ENCODE measurements at regions not wholly inside any gene's neighbourhood (a gene's known extent, or its start where the extent isn't known, plus 50 kb on each side); places are given as distances from the start of the nearest gene placed in this dataset.
"Not testable (repeated sequence)": the region's sequence is repeated elsewhere in the genome, so short reads cannot be mapped to it uniquely, and the experiment has no call there.

- in situ Hi-C loops (cut with MboI; ENCODE audit: low sequenced_read_pairs) = no loop called here
Measured at GRCh38 chr6:139534472-139535115, 160.1 kb upstream of the CITED2 start.

- in situ Hi-C loops (cut with MboI; ENCODE audit: low sequenced_read_pairs) = no loop called here
Measured at GRCh38 chr6:139533573-139534471, 159.4 kb upstream of the CITED2 start.

GRCh38 chr6:139533171-139533570, 158.7 kb upstream of the CITED2 start:
- in situ Hi-C loops (cut with MboI; ENCODE audit: low sequenced_read_pairs) = no loop called here

GRCh38 chr6:139531148-139532115, 157.0 kb upstream of the CITED2 start:
- in situ Hi-C loops (cut with MboI; ENCODE audit: low sequenced_read_pairs) = no loop called here

- in situ Hi-C loops (cut with MboI; ENCODE audit: low sequenced_read_pairs) = no loop called here
Measured at GRCh38 chr6:139530561-139530960, 156.1 kb upstream of the CITED2 start.

GRCh38 chr6:139529420-139529819, 155.0 kb upstream of the CITED2 start:
- in situ Hi-C loops (cut with MboI; ENCODE audit: low sequenced_read_pairs) = no loop called here

- in situ Hi-C loops (cut with MboI; ENCODE audit: low sequenced_read_pairs) = no loop called here
Measured at GRCh38 chr6:139528471-139528870, 154.0 kb upstream of the CITED2 start.

DNA sequence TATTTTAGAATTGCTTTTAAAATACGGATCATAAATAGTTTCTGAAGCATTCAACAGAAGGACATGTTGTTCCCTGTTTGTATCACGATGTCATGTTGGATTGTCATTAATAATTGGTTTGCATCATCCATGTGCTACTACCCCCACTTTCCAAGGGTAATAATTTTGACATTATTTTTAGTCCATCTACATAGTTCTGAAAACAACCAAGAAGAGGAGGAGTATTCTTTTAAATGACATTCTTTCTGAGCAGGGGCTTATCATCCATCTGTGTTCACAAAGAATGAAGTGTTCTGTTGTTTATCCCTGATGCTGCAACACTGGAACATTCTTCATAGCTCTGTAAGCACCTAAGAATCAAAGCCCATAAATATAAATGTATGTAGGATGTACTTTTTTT, 151.0 kb upstream of the CITED2 start:
- in situ Hi-C loops (cut with MboI; ENCODE audit: low sequenced_read_pairs) = no loop called here

- in situ Hi-C loops (cut with MboI; ENCODE audit: low sequenced_read_pairs) = no loop called here
Measured at GRCh38 chr6:139523986-139524385, 149.5 kb upstream of the CITED2 start.

DNA sequence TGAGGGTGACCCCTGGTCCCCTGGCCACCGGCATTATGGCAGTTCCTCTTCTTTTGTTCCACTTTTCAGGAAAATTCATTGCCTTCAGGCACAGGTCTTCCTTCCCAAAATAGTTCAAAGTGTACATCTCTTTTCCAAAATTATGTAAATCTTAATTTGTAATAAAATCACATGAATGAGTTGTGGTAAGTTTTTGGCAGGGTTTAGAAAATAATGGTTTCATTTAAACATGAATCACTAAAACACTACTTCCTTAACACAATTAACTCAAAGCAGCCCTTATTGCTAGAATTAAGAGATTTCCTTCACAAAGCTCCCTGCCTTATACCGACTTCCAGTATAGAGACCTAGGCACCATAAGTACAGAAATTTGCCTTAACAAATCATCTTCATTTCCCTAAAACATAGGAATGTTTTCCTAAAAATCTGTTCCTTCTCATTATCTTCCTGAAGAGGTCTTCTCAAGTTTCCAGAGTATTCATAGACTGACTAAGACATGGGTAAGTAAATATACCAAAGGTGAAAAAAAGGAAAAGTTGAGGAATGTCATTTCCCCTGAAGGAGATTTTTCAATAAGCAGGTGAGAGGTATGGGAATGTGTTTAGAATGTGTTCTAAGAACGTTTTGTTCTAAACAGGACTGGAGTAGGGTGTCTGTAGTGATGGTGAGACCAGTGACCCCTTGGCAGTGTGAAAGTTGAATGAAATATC, 148.2 kb upstream of the CITED2 start:
- in situ Hi-C loops (cut with MboI; ENCODE audit: low sequenced_read_pairs) = no loop called here

DNA sequence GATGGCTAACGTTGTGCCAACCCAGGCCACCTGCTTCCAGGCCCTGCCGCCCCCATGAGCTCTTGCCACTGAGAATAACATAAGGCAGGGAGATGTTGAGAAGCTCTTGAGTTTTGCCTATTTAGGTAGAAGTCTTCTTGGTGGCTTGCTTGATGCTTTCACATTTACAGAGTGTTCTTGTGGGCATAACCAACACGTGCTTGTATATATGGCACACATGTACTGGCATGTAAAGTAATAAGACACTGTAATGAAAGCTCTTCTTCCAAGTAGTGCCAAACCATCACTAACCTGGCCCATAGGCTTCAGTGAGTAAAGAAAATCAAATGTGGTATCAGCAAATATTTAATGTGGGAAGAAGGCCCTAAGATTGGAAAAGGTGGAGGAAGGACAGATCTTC, 146.9 kb upstream of the CITED2 start:
- in situ Hi-C loops (cut with MboI; ENCODE audit: low sequenced_read_pairs) = no loop called here

- in situ Hi-C loops (cut with MboI; ENCODE audit: low sequenced_read_pairs) = no loop called here
Measured at GRCh38 chr6:139520321-139520768, 145.9 kb upstream of the CITED2 start.

- in situ Hi-C loops (cut with MboI; ENCODE audit: low sequenced_read_pairs) = no loop called here
Measured at GRCh38 chr6:139519571-139520031, 145.2 kb upstream of the CITED2 start.

DNA sequence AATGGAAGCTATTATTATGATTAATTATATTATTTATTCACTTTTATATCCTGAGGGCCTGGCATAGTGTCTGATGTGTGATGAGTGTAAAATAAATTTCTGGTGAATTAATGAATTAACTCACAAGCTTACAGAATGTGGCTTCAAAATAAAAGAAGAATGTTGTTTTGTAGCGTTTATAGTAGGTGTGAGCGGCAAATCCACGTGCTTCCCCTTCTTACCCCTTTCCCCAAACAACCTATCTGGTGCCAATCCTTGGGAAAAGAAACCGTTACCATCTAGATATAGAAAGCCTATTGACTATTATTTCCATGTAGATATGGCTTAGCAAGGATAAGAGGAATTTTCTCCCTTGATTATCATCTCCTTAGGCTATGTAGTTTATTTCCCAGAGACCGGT, 144.6 kb upstream of the CITED2 start:
- in situ Hi-C loops (cut with MboI; ENCODE audit: low sequenced_read_pairs) = no loop called here

GRCh38 chr6:139518556-139519091, 144.2 kb upstream of the CITED2 start:
- in situ Hi-C loops (cut with MboI; ENCODE audit: low sequenced_read_pairs) = no loop called here

DNA sequence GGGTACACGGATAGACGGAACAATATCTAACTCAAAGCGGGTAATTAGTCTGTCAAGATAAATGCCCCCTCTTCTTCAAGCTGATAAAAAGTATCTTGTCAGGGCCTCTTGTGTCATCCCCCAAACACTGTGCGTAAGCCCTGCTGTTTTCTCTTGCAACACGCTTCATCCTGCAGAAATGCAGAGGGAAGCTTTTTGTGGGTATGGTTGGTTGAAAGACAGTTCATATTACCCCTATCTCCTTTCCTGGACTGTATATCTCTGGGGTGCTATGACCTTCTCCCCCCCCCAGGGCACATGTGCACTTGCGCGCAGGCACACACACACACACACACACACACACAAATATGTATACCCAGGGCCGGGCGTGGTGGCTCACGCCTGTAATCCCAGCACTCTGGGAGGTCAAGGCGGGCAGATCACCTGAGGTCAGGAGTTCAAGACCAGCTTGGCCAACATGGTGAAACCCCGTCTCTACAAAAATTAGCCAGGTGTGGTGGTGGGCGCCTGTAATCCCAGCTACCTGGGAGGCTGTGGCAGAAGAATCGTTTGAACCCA, 143.6 kb upstream of the CITED2 start:
- in situ Hi-C loops (cut with MboI; ENCODE audit: low sequenced_read_pairs) = not testable (repeated sequence)

- in situ Hi-C loops (cut with MboI; ENCODE audit: low sequenced_read_pairs) = no loop called here
Measured at GRCh38 chr6:139515511-139515910, 141.1 kb upstream of the CITED2 start.

- in situ Hi-C loops (cut with MboI; ENCODE audit: low sequenced_read_pairs) = no loop called here
Measured at GRCh38 chr6:139514819-139515218, 140.4 kb upstream of the CITED2 start.

DNA sequence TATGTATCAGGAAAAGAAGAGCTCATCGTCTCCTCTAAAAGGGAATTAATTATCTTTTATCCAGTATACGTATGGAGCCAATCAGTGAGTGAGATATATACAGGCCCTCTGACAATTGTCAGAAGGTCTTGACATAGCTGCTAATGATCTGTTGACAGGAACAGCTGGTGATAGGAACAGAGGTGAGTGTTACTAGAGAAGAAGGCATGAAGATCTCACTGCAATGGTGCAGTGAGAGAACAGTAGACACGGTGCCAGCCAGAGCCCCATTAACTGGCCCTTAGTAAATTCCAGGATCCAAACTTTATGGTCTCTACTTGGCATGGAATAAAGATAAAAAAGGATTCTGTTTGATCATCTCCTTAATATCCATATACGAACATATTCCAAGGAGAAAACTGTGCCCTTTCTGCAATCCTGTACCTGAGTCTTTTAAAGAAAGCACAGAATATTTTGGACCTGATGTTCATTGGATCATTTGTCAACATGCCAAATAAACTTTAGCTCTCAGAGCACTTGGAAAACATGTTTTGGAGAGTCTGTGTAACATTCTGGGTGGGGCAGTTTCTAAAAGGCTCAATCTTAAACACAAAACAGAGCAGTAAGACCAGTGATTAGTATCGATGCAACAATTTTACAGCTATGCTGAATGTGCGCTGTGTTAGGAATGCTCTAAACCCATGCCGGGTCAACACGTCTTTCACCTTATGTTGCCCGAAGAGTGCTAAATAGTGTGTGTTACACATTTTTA, 135.8 kb upstream of the CITED2 start:
- in situ Hi-C loops (cut with MboI; ENCODE audit: low sequenced_read_pairs) = no loop called here
